Mesenchymal stem cell (in vitro differentiated cells and primary cell): ENCODE measurements at regions not wholly inside any gene's neighbourhood (a gene's known extent, or its start where the extent isn't known, plus 50 kb on each side); places are given as distances from the start of the nearest gene placed in this dataset.
A peak's percentile ranks its signal among the peaks of the same experiment; 100 is the strongest.

Source experiments
- DNase-seq: peaks from one replicate; pipeline ENCODE4 v3.0.0-alpha.2; 2013
- H2AFZ ChIP-seq: one replicate; pipeline ENCODE4 v1.6.1; 2013; ENCODE audit warnings: low read depth, mild to moderate bottlenecking, control low read depth, inconsistent platforms, low read length, moderate library complexity
- H2AK5ac ChIP-seq: 2 replicates; pipeline ENCODE4 v1.6.1; 2013; ENCODE audit warnings: low read length, moderate library complexity, mild to moderate bottlenecking, inconsistent platforms; ENCODE audit not compliant: severe bottlenecking
- H2BK120ac ChIP-seq: one replicate; pipeline ENCODE4 v1.6.1; 2013; ENCODE audit warnings: low read depth, mild to moderate bottlenecking, inconsistent platforms, low read length, moderate library complexity
- H2BK12ac ChIP-seq, 2 experiments: one replicate each; pipeline ENCODE4 v1.6.1; 2013; ENCODE audit warnings: inconsistent platforms in 2 of 2, low read length in 2 of 2, mild to moderate bottlenecking in 2 of 2, moderate library complexity in 2 of 2, control low read depth in 1 of 2
- H2BK15ac ChIP-seq: one replicate; pipeline ENCODE4 v1.6.1; 2013; ENCODE audit warnings: mild to moderate bottlenecking, low read depth, inconsistent platforms; ENCODE audit not compliant: poor library complexity, severe bottlenecking
- H2BK5ac ChIP-seq: 2 replicates; pipeline ENCODE4 v1.6.1; 2013; ENCODE audit warnings: low read depth, mild to moderate bottlenecking, low read length, control low read depth, inconsistent platforms; ENCODE audit not compliant: poor library complexity, severe bottlenecking
- H3K14ac ChIP-seq, 2 experiments: one replicate each; pipeline ENCODE4 v1.6.1; 2013; ENCODE audit warnings: inconsistent platforms in 2 of 2, low read length in 2 of 2, control low read depth in 1 of 2, mild to moderate bottlenecking in 1 of 2, moderate library complexity in 1 of 2
- H3K18ac ChIP-seq, 2 experiments: one replicate each; pipeline ENCODE4 v1.6.1; 2013; ENCODE audit warnings: inconsistent platforms in 2 of 2, low read length in 2 of 2, control low read depth in 1 of 2, low read depth in 1 of 2, mild to moderate bottlenecking in 1 of 2
- H3K23ac ChIP-seq, 2 experiments: one replicate each; pipeline ENCODE4 v1.6.1; 2013; ENCODE audit warnings: inconsistent platforms in 2 of 2, low read length in 2 of 2, mild to moderate bottlenecking in 2 of 2, moderate library complexity in 2 of 2, control low read depth in 1 of 2
- H3K27ac ChIP-seq: 2 replicates; pipeline ENCODE4 v1.5.1; 2013; ENCODE audit warnings: mild to moderate bottlenecking, moderate library complexity, low read length, control low read depth, inconsistent platforms; ENCODE audit not compliant: poor library complexity, severe bottlenecking
- H3K27me3 ChIP-seq, 2 experiments: 2 replicates each; pipeline versions ENCODE4 v1.6.1 to v1.7.0; 2013; ENCODE audit warnings: low read length in 2 of 2, mild to moderate bottlenecking in 2 of 2, moderate library complexity in 2 of 2, control low read depth in 1 of 2, inconsistent platforms in 1 of 2; ENCODE audit not compliant: control insufficient read depth in 1 of 2, insufficient read depth in 1 of 2
- H3K36me3 ChIP-seq, 2 experiments: 2 replicates each; pipeline versions ENCODE4 v1.6.1 to v1.7.0; 2013; ENCODE audit warnings: low read length in 2 of 2, control low read depth in 1 of 2, inconsistent platforms in 1 of 2, low read depth in 1 of 2, mild to moderate bottlenecking in 1 of 2; ENCODE audit not compliant: insufficient read depth in 2 of 2, control insufficient read depth in 1 of 2
- H3K4ac ChIP-seq, 2 experiments: one replicate each; pipeline ENCODE4 v1.6.1; 2013; ENCODE audit warnings: inconsistent platforms in 2 of 2, low read length in 2 of 2, mild to moderate bottlenecking in 2 of 2, moderate library complexity in 2 of 2, control low read depth in 1 of 2, low read depth in 1 of 2
- H3K4me1 ChIP-seq: 2 replicates; pipeline ENCODE4 v1.6.1; 2013; ENCODE audit warnings: low read depth, low read length, control low read depth; ENCODE audit not compliant: control insufficient read depth, insufficient read depth
- H3K4me2 ChIP-seq: 2 replicates; pipeline ENCODE4 v1.6.1; 2013; ENCODE audit warnings: low read length, mild to moderate bottlenecking, inconsistent platforms; ENCODE audit not compliant: poor library complexity, severe bottlenecking
- H3K4me3 ChIP-seq, 2 experiments: 2 replicates each; pipeline versions ENCODE4 v1.5.1 to v1.7.0; 2013; ENCODE audit warnings: low read length in 2 of 2, mild to moderate bottlenecking in 2 of 2, control low read depth in 1 of 2, low read depth in 1 of 2; ENCODE audit not compliant: insufficient read depth in 1 of 2
- H3K79me1 ChIP-seq: replicated peaks from 2 replicates; pipeline ENCODE4 v1.6.1; 2013; ENCODE audit warnings: mild to moderate bottlenecking, control low read depth, low read length, inconsistent platforms; ENCODE audit not compliant: poor library complexity, severe bottlenecking
- H3K9ac ChIP-seq: 2 replicates; pipeline ENCODE4 v1.7.0; 2013; ENCODE audit warnings: mild to moderate bottlenecking, low read length, moderate library complexity
- H3K9me3 ChIP-seq: 2 replicates; pipeline ENCODE4 v1.7.0; 2013; ENCODE audit warnings: mild to moderate bottlenecking, low read length; ENCODE audit not compliant: control insufficient read depth
- H4K8ac ChIP-seq: one replicate; pipeline ENCODE4 v1.6.1; 2013; ENCODE audit warnings: inconsistent platforms, mild to moderate bottlenecking, low read length, moderate library complexity
- H4K91ac ChIP-seq: one replicate; pipeline ENCODE4 v1.6.1; 2013; ENCODE audit warnings: mild to moderate bottlenecking, low read length, inconsistent platforms
- WGBS: methylation state at CpG from one replicate; pipeline ENCODE4 v1.1.7; 2013; ENCODE audit warnings: mixed read lengths; 5-methylcytosine and 5-hydroxymethylcytosine counted together

DNA sequence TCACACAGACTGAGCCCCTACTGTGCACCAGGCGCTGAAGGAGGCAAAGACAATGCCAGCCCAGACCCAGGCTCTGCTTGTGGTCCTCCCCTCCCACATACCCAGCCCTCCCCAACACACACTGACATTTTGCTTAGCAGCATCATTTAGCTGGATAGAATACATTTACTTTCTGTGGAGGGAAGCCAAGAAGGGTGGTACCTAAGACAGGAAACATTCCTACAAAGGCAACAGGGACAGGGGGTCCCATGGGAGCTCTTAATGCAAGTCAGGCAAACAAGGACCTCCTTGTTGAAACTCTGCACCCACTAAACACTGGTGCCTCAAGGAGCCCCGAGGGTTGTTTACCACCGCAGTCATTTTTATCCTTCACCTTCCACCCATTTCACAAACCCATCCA, 77.0 kb upstream of the ZNF507 start:
- Histone ChIP-seq H2BK12ac (no peak overlapping the region), H3K4me3 (peak overlapping the region in 1 of 2 experiments; percentile 28), H3K23ac (no peak overlapping the region), H3K14ac (no peak overlapping the region), H3K79me1 (no peaks in the 10 kb centered on the region), H3K18ac (no peak overlapping the region), H2BK15ac (no peak overlapping the region), H3K27me3 (peaks cover 0 to 7% of the 10 kb centered on the region in 2 experiments), H3K9ac (no peak overlapping the region), H4K91ac (no peak overlapping the region), H3K27ac (no peak overlapping the region), H3K36me3 (no peaks in the 10 kb centered on the region), H3K4me2 (no peak overlapping the region), H2AFZ (no peak overlapping the region), H2AK5ac (no peak overlapping the region), H4K8ac (no peak overlapping the region), H3K4me1 (no peaks in the 10 kb centered on the region), H2BK5ac (no peak overlapping the region), H3K4ac (no peak overlapping the region), H3K9me3 (no peaks in the 10 kb centered on the region), H2BK120ac (no peak overlapping the region)
- no peak for DNase-seq
- WGBS, result 90% methylated on average over 3 of the region's 3 CpGs

DNA sequence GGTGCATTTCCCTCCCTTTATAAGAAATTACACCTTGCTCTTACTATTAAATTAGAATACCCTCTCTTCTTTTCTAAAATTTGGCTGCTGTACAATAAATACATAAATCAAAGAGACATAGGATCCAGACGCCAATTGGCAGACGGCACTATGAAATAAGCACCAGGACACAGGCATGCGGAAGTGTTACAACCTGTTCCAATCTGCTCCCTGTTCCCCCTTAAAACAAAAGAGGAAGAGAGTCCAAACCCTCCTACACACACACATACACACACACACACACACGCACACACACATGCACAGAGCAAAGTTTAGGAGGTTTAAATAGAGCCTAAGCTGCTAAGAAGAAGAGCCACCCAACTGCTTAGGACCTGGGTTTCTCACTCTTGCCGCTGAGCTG, 75.6 kb upstream of the ZNF507 start:
- no peak overlapping the region for H2BK120ac ChIP-seq
- H3K14ac ChIP-seq, result no peak overlapping the region
- no peak overlapping the region for H2AK5ac ChIP-seq
- no peak overlapping the region for H3K18ac ChIP-seq
- H3K4me1 ChIP-seq, result no peaks in the 10 kb centered on the region
- H2AFZ ChIP-seq, result no peak overlapping the region
- H3K4ac ChIP-seq, result no peak overlapping the region
- no peak overlapping the region for H3K9ac ChIP-seq
- no peak overlapping the region for H2BK15ac ChIP-seq
- no peak overlapping the region for H4K8ac ChIP-seq
- no peak for DNase-seq
- H3K4me3 ChIP-seq, result no peak overlapping the region
- H3K4me2 ChIP-seq, result no peak overlapping the region
- no peak overlapping the region for H2BK5ac ChIP-seq
- H3K9me3 ChIP-seq, result no peaks in the 10 kb centered on the region
- no peak overlapping the region for H2BK12ac ChIP-seq
- H3K36me3 ChIP-seq, result no peaks in the 10 kb centered on the region
- no peak overlapping the region for H3K27ac ChIP-seq
- no peak overlapping the region for H3K23ac ChIP-seq
- H3K79me1 ChIP-seq, result no peaks in the 10 kb centered on the region
- no peak overlapping the region for H4K91ac ChIP-seq
- H3K27me3 ChIP-seq, result peaks cover 0 to 7% of the 10 kb centered on the region in 2 experiments
- 76% methylated on average over 4 of the region's 5 CpGs for WGBS

- Histone ChIP-seq H2AK5ac (no peak overlapping the region), H3K4ac (no peak overlapping the region), H3K4me3 (no peak overlapping the region), H3K4me2 (no peak overlapping the region), H4K91ac (no peak overlapping the region), H3K23ac (no peak overlapping the region), H3K9ac (no peak overlapping the region), H3K36me3 (no peaks in the 10 kb centered on the region), H2BK15ac (no peak overlapping the region), H3K18ac (no peak overlapping the region), H2BK12ac (no peak overlapping the region), H2BK120ac (no peak overlapping the region), H3K27me3 (peaks cover 0 to 2% of the 10 kb centered on the region in 2 experiments), H2AFZ (no peak overlapping the region), H2BK5ac (no peak overlapping the region), H3K14ac (no peak overlapping the region), H4K8ac (no peak overlapping the region), H3K4me1 (no peaks in the 10 kb centered on the region), H3K79me1 (no peaks in the 10 kb centered on the region), H3K9me3 (no peaks in the 10 kb centered on the region), H3K27ac (no peak overlapping the region)
- DNase-seq, result no peak
These were observed 71.9 kb upstream of the ZNF507 start for GRCh38 chr19:32273483-32273882.

- no peak overlapping the region for H2BK120ac ChIP-seq
- H3K4ac ChIP-seq, result no peak overlapping the region
- DNase-seq, result no peak
- H3K23ac ChIP-seq, result no peak overlapping the region
- H3K14ac ChIP-seq, result no peak overlapping the region
- no peak overlapping the region for H4K8ac ChIP-seq
- H2AFZ ChIP-seq, result peak overlapping the region; percentile 60
- H3K9me3 ChIP-seq, result no peaks in the 10 kb centered on the region
- no peak overlapping the region for H3K4me2 ChIP-seq
- no peak overlapping the region for H3K18ac ChIP-seq
- H3K9ac ChIP-seq, result peak overlapping the region; percentile 79
- H3K36me3 ChIP-seq, result no peaks in the 10 kb centered on the region
- no peaks in the 10 kb centered on the region for H3K79me1 ChIP-seq
- 57% methylated on average over 3 of the region's 4 CpGs for WGBS
- H2BK15ac ChIP-seq, result no peak overlapping the region
- peaks cover 0 to 30% of the 10 kb centered on the region in 2 experiments for H3K27me3 ChIP-seq
- H3K27ac ChIP-seq, result no peak overlapping the region
- peaks cover 1% of the 10 kb centered on the region for H3K4me1 ChIP-seq
- no peak overlapping the region for H4K91ac ChIP-seq
- peak overlapping the region in 1 of 2 experiments; percentile 70 for H3K4me3 ChIP-seq
- no peak overlapping the region for H2BK12ac ChIP-seq
- H2BK5ac ChIP-seq, result no peak overlapping the region
- no peak overlapping the region for H2AK5ac ChIP-seq
These were observed 58.3 kb upstream of the ZNF507 start for GRCh38 chr19:32287086-32287485.
